ENCODE measurements at regions not wholly inside any gene's neighbourhood (a gene's known extent, or its start where the extent isn't known, plus 50 kb on each side); places are given as distances from the start of the nearest gene placed in this dataset.

DNA sequence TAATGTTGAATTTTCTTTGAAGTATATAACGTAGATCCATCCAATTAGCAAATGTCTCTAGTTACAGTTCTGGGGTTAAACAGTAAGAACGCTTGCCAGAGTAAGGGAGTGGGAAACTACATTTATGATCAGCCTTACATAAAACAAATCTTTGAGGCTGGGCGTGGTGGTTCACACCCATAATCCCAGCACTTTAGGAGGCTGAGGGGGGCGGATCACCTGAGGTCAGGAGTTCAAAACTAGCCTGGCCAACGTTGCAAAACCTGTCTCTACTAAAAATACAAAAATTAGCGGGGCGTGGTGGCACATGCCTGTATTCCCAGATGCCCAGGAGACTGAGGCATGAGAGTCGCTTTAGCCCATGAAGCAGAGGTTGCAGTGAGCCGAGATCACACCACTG is 50.1 kb upstream of the GATM start:
- dilution Hi-C loops (cut with HindIII; ENCODE audit: low sequenced_read_pairs, unreplicated experiment) = no loop called here

More for the DNA sequence above, 50.1 kb upstream of the GATM start:
- Histone ChIP-seq H3K27ac (ENCODE audit: insufficient read depth, low read length) (no peak overlapping the region), H3K4me3 (ENCODE audit: insufficient read depth, low read depth, low read length) (no peak overlapping the region), H3K56ac (ENCODE audit: extremely low read depth, insufficient read depth, low read length) (no peak overlapping the region), H4K5ac (ENCODE audit: low read depth, low read length) (no peak overlapping the region), H3K79me1 (ENCODE audit: low read depth in 1 of 2, low read length in 2 of 2) (no peaks in the 10 kb centered on the region), H3K9ac (ENCODE audit: low read depth, low read length) (no peak overlapping the region), H2AK5ac (ENCODE audit: low read depth, low read length) (no peak overlapping the region), H2AK9ac (replicated peaks; ENCODE audit: low read depth, low read length, poor library complexity) (no peak overlapping the region), H3K18ac (ENCODE audit: low read depth, low read length) (no peak overlapping the region), H3K36me3 (ENCODE audit: control insufficient read depth, insufficient read depth, low read length) (no peaks in the 10 kb centered on the region), H3K4me2 (ENCODE audit: low read depth, low read length) (no peak overlapping the region), H2BK15ac (ENCODE audit: low read depth, low read length) (no peak overlapping the region), H2AFZ (replicated peaks; ENCODE audit: low read length, poor library complexity) (no peak overlapping the region), H2BK20ac (ENCODE audit: low read depth, low read length) (no peak overlapping the region), H3K9me1 (ENCODE audit: insufficient read depth, low read length) (no peaks in the 10 kb centered on the region), H3K4me1 (ENCODE audit: control insufficient read depth, insufficient read depth, low read length) (no peaks in the 10 kb centered on the region), H3K23ac (ENCODE audit: low read depth, low read length) (no peak overlapping the region), H4K91ac (ENCODE audit: insufficient read depth, low read depth, low read length) (no peak overlapping the region), H2BK120ac (ENCODE audit: low read depth, low read length) (no peak overlapping the region), H3K9me3 (ENCODE audit: control insufficient read depth, insufficient read depth, low read length) (no peaks in the 10 kb centered on the region), H3K14ac (replicated peaks; ENCODE audit: low read depth, low read length) (no peak overlapping the region), H4K8ac (ENCODE audit: low read depth in 2 of 2, low read length in 2 of 2) (no peak overlapping the region), H2BK5ac (ENCODE audit: low read depth, low read length, poor library complexity, severe bottlenecking) (no peak overlapping the region), H4K20me1 (ENCODE audit: insufficient read depth, low read length) (no peaks in the 10 kb centered on the region), H3K27me3 (ENCODE audit: control insufficient read depth, insufficient read depth, low read length) (peaks cover 2% of the 10 kb centered on the region; the same call in 1 of the 2 replicates), H3K4ac (ENCODE audit: low read depth, low read length) (no peak overlapping the region)
- TF ChIP-seq RAD21 (IDR thresholded peaks at IDR 0.05; ENCODE audit: low read length) (no peak), CHD1 (IDR thresholded peaks at IDR 0.05; ENCODE audit: low read depth, low read length) (no peak), MAFK (IDR thresholded peaks at IDR 0.05; ENCODE audit: low read depth, low read length) (no peak)
- TF ChIP-seq, protein P1, sequence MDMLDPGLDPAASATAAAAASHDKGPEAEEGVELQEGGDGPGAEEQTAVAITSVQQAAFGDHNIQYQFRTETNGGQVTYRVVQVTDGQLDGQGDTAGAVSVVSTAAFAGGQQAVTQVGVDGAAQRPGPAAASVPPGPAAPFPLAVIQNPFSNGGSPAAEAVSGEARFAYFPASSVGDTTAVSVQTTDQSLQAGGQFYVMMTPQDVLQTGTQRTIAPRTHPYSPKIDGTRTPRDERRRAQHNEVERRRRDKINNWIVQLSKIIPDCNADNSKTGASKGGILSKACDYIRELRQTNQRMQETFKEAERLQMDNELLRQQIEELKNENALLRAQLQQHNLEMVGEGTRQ (IDR thresholded peaks at IDR 0.05; ENCODE audit: low read depth, low read length) = no peak
- DNase-seq (no peak), ATAC-seq (ENCODE audit: low read depth) (no peak)
- in situ Hi-C loops (cut with MboI; ENCODE audit: low sequenced_read_pairs) (no loop called here), intact Hi-C loops (cut with micrococcal nuclease) (no loop called here)
- CTCF ChIA-PET = interaction anchor here (1.4 to 3.3 kb wide), 2 partner anchors 19 to 28 kb away, joined by 4 to 48 read pairs; no protein-coding TSS in a partner anchor
- BruUV-seq (replicated peaks) = no TSS peak
- POLR2A ChIA-PET (ENCODE audit: unreplicated experiment) = no interaction called here
- no CpG with 5 or more reads among the region's 9 CpGs for WGBS, 2 experiments (ENCODE audit: extremely low coverage in 2 of 2, insufficient read length in 1 of 2)

Data from IMR-90 (cell line).